Dendritic cell treated with granulocyte-macrophage colony-stimulating factor and Interleukin-4, amounts not matched to agents 40 ng/mL and 50 ng/mL, for 4 days (primary cell): ENCODE measurements at regions not wholly inside any gene's neighbourhood (a gene's known extent, or its start where the extent isn't known, plus 50 kb on each side); places are given as distances from the start of the nearest gene placed in this dataset.

Experiments used
- H3K27ac Mint-ChIP-seq: one replicate; pipeline ENCODE4 v1.8.0; 2022; ENCODE audit warnings: mild to moderate bottlenecking, mixed read lengths
- H3K27me3 Mint-ChIP-seq: one replicate; pipeline ENCODE4 v1.8.0; 2022; ENCODE audit warnings: mild to moderate bottlenecking, mixed read lengths
- H3K36me3 Mint-ChIP-seq: one replicate; pipeline ENCODE4 v1.8.0; 2022; ENCODE audit warnings: low read depth, mixed read lengths
- H3K4me1 Mint-ChIP-seq: one replicate; pipeline ENCODE4 v1.8.0; 2022; ENCODE audit warnings: low read depth, mixed read lengths
- H3K4me3 Mint-ChIP-seq: one replicate; pipeline ENCODE4 v1.8.0; 2022; ENCODE audit warnings: mild to moderate bottlenecking, moderate library complexity, mixed read lengths
- H3K9me3 Mint-ChIP-seq: one replicate; pipeline ENCODE4 v1.8.0; 2022; ENCODE audit warnings: mixed read lengths
- intact Hi-C: fragments of 100-400 bp; cut with micrococcal nuclease; formaldehyde crosslinking; loops from one replicate; pipeline ENCODE4 v1.15.0; 2022

- Mint-ChIP-seq H3K4me1 (peaks cover 8% of the 10 kb centered on the region), H3K9me3 (no peaks in the 10 kb centered on the region), H3K36me3 (no peaks in the 10 kb centered on the region), H3K4me3 (no peak overlapping the region), H3K27me3 (peaks cover 4% of the 10 kb centered on the region), H3K27ac (no peak overlapping the region)
- intact Hi-C loops: no loop called here
Observed at GRCh38 chr2:226411727-226412360, 387.8 kb downstream of the IRS1 start.

GRCh38 chr2:226411205-226411604, 388.4 kb downstream of the IRS1 start:
- no peaks in the 10 kb centered on the region for H3K9me3 Mint-ChIP-seq
- H3K27ac Mint-ChIP-seq: no peak overlapping the region
- no peaks in the 10 kb centered on the region for H3K36me3 Mint-ChIP-seq
- peaks cover 8% of the 10 kb centered on the region for H3K4me1 Mint-ChIP-seq
- no peak overlapping the region for H3K4me3 Mint-ChIP-seq
- H3K27me3 Mint-ChIP-seq: peaks cover 4% of the 10 kb centered on the region
- intact Hi-C loops: no loop called here

GRCh38 chr2:226410247-226410835, 389.3 kb downstream of the IRS1 start:
- no peak overlapping the region for H3K27ac Mint-ChIP-seq
- peaks cover 8% of the 10 kb centered on the region for H3K4me1 Mint-ChIP-seq
- H3K36me3 Mint-ChIP-seq: no peaks in the 10 kb centered on the region
- H3K9me3 Mint-ChIP-seq: no peaks in the 10 kb centered on the region
- no peak overlapping the region for H3K4me3 Mint-ChIP-seq
- intact Hi-C loops: no loop called here
- peaks cover 7% of the 10 kb centered on the region for H3K27me3 Mint-ChIP-seq

- Mint-ChIP-seq H3K4me3 (no peak overlapping the region), H3K27me3 (peaks cover 7% of the 10 kb centered on the region), H3K4me1 (peaks cover 8% of the 10 kb centered on the region), H3K9me3 (no peaks in the 10 kb centered on the region), H3K36me3 (no peaks in the 10 kb centered on the region), H3K27ac (no peak overlapping the region)
- intact Hi-C loops: no loop called here
Observed at GRCh38 chr2:226409134-226409533, 390.5 kb downstream of the IRS1 start.

GRCh38 chr2:226408141-226408540, 391.5 kb downstream of the IRS1 start:
- Mint-ChIP-seq H3K4me1 (peaks cover 8% of the 10 kb centered on the region), H3K27me3 (peaks cover 9% of the 10 kb centered on the region), H3K36me3 (no peaks in the 10 kb centered on the region), H3K4me3 (no peak overlapping the region), H3K27ac (no peak overlapping the region), H3K9me3 (no peaks in the 10 kb centered on the region)
- intact Hi-C loops: no loop called here

- Mint-ChIP-seq H3K27me3 (peaks cover 10% of the 10 kb centered on the region), H3K4me1 (peaks cover 8% of the 10 kb centered on the region), H3K9me3 (no peaks in the 10 kb centered on the region), H3K36me3 (no peaks in the 10 kb centered on the region), H3K27ac (no peak overlapping the region), H3K4me3 (no peak overlapping the region)
- intact Hi-C loops: no loop called here
Observed at GRCh38 chr2:226407135-226407534, 392.5 kb downstream of the IRS1 start.

GRCh38 chr2:226405465-226405864, 394.2 kb downstream of the IRS1 start:
- intact Hi-C loops: no loop called here
- Mint-ChIP-seq H3K36me3 (no peaks in the 10 kb centered on the region), H3K4me1 (no peaks in the 10 kb centered on the region), H3K27ac (no peak overlapping the region), H3K27me3 (peaks cover 15% of the 10 kb centered on the region), H3K4me3 (no peak overlapping the region), H3K9me3 (peaks cover 7% of the 10 kb centered on the region)

- Mint-ChIP-seq H3K27ac (no peak overlapping the region), H3K4me3 (no peak overlapping the region), H3K4me1 (no peaks in the 10 kb centered on the region), H3K27me3 (peaks cover 16% of the 10 kb centered on the region), H3K9me3 (peaks cover 7% of the 10 kb centered on the region), H3K36me3 (no peaks in the 10 kb centered on the region)
- intact Hi-C loops: no loop called here
Observed at GRCh38 chr2:226403369-226403768, 396.3 kb downstream of the IRS1 start.

GRCh38 chr2:226399006-226399405, 400.6 kb downstream of the IRS1 start:
- peaks cover 7% of the 10 kb centered on the region for H3K9me3 Mint-ChIP-seq
- H3K27ac Mint-ChIP-seq: no peak overlapping the region
- no peaks in the 10 kb centered on the region for H3K4me1 Mint-ChIP-seq
- H3K27me3 Mint-ChIP-seq: peaks cover 17% of the 10 kb centered on the region
- H3K4me3 Mint-ChIP-seq: no peak overlapping the region
- intact Hi-C loops: no loop called here
- H3K36me3 Mint-ChIP-seq: no peaks in the 10 kb centered on the region

GRCh38 chr2:226398580-226398979, 401.0 kb downstream of the IRS1 start:
- intact Hi-C loops: no loop called here
- Mint-ChIP-seq H3K36me3 (no peaks in the 10 kb centered on the region), H3K4me1 (no peaks in the 10 kb centered on the region), H3K4me3 (no peak overlapping the region), H3K27me3 (peaks cover 17% of the 10 kb centered on the region), H3K27ac (no peak overlapping the region), H3K9me3 (peaks cover 7% of the 10 kb centered on the region)

GRCh38 chr2:226396541-226396940, 403.1 kb downstream of the IRS1 start:
- Mint-ChIP-seq H3K27ac (no peak overlapping the region), H3K27me3 (peaks cover 15% of the 10 kb centered on the region), H3K4me3 (no peak overlapping the region), H3K9me3 (peaks cover 7% of the 10 kb centered on the region), H3K36me3 (no peaks in the 10 kb centered on the region), H3K4me1 (no peaks in the 10 kb centered on the region)
- intact Hi-C loops: no loop called here

- intact Hi-C loops: no loop called here
- H3K36me3 Mint-ChIP-seq: no peaks in the 10 kb centered on the region
- peaks cover 7% of the 10 kb centered on the region for H3K27me3 Mint-ChIP-seq
- H3K9me3 Mint-ChIP-seq: no peaks in the 10 kb centered on the region
- H3K4me1 Mint-ChIP-seq: no peaks in the 10 kb centered on the region
- H3K4me3 Mint-ChIP-seq: no peak overlapping the region
- no peak overlapping the region for H3K27ac Mint-ChIP-seq
Observed at GRCh38 chr2:226387499-226387942, 412.1 kb downstream of the IRS1 start.

- no peaks in the 10 kb centered on the region for H3K36me3 Mint-ChIP-seq
- peaks cover 2% of the 10 kb centered on the region for H3K9me3 Mint-ChIP-seq
- intact Hi-C loops: no loop called here
- H3K27me3 Mint-ChIP-seq: peaks cover 7% of the 10 kb centered on the region
- H3K27ac Mint-ChIP-seq: no peak overlapping the region
- H3K4me3 Mint-ChIP-seq: no peak overlapping the region
- H3K4me1 Mint-ChIP-seq: no peaks in the 10 kb centered on the region
Observed at GRCh38 chr2:226383461-226383860, 416.2 kb downstream of the IRS1 start.

- no peaks in the 10 kb centered on the region for H3K4me1 Mint-ChIP-seq
- intact Hi-C loops: no loop called here
- H3K27me3 Mint-ChIP-seq: peaks cover 8% of the 10 kb centered on the region
Observed at GRCh38 chr2:226380679-226381078, 418.9 kb downstream of the IRS1 start.

More at GRCh38 chr2:226380679-226381078, 418.9 kb downstream of the IRS1 start:
- Mint-ChIP-seq H3K27ac (no peak overlapping the region), H3K9me3 (peaks cover 8% of the 10 kb centered on the region), H3K4me3 (no peak overlapping the region), H3K36me3 (no peaks in the 10 kb centered on the region)
